H9 (cell line): ENCODE measurements at regions not wholly inside any gene's neighbourhood (a gene's known extent, or its start where the extent isn't known, plus 50 kb on each side); places are given as distances from the start of the nearest gene placed in this dataset.
"Not testable (repeated sequence)": the region's sequence is repeated elsewhere in the genome, so short reads cannot be mapped to it uniquely, and the experiment has no call there.

Source experiments
- DNase-seq: peaks from one replicate; pipeline ENCODE4 v3.0.0-alpha.2; 2017
- H2AFZ ChIP-seq: one replicate; pipeline ENCODE4 v1.6.1; 2013; ENCODE audit warnings: mild to moderate bottlenecking, low read length, control low read depth, moderate library complexity
- H2AK5ac ChIP-seq: 2 replicates; pipeline ENCODE4 v1.6.1; 2013; ENCODE audit warnings: low read length, control low read depth, mixed read lengths; ENCODE audit not compliant: insufficient read length
- H2BK120ac ChIP-seq: one replicate; pipeline ENCODE4 v1.6.1; 2013; ENCODE audit warnings: low read depth, mild to moderate bottlenecking, low read length, control low read depth, inconsistent platforms; ENCODE audit not compliant: poor library complexity, severe bottlenecking
- H2BK12ac ChIP-seq: 2 replicates; pipeline ENCODE4 v1.6.1; 2013; ENCODE audit warnings: low read length, control low read depth, mixed read lengths, low read depth; ENCODE audit not compliant: insufficient read length
- H2BK15ac ChIP-seq: 2 replicates; pipeline ENCODE4 v1.6.1; 2013; ENCODE audit warnings: low read depth, low read length, control low read depth
- H2BK20ac ChIP-seq: one replicate; pipeline ENCODE4 v1.6.1; 2013; ENCODE audit warnings: low read depth, mild to moderate bottlenecking, low read length, control low read depth, inconsistent platforms; ENCODE audit not compliant: poor library complexity, severe bottlenecking
- H2BK5ac ChIP-seq: 2 replicates; pipeline ENCODE4 v1.6.1; 2013; ENCODE audit warnings: low read length, control low read depth, mixed read lengths; ENCODE audit not compliant: insufficient read length
- H3K14ac ChIP-seq: 2 replicates; pipeline ENCODE4 v1.6.1; 2013; ENCODE audit warnings: low read length, control low read depth; ENCODE audit not compliant: insufficient read depth
- H3K18ac ChIP-seq: 2 replicates; pipeline ENCODE4 v1.6.1; 2013; ENCODE audit warnings: low read depth, mild to moderate bottlenecking, mixed read lengths, low read length, control low read depth; ENCODE audit not compliant: insufficient read length
- H3K23ac ChIP-seq: 2 replicates; pipeline ENCODE4 v1.6.1; 2013; ENCODE audit warnings: low read length, control low read depth, mixed read lengths, low read depth; ENCODE audit not compliant: insufficient read length
- H3K23me2 ChIP-seq: 2 replicates; pipeline ENCODE4 v1.6.1; 2013; ENCODE audit warnings: low read depth, mild to moderate bottlenecking, mixed read lengths, low read length, control low read depth; ENCODE audit not compliant: insufficient read length, poor library complexity, severe bottlenecking
- H3K27ac ChIP-seq: 2 replicates; pipeline ENCODE4 v1.5.1; 2013; ENCODE audit warnings: low read length, control low read depth, mixed read lengths, low read depth; ENCODE audit not compliant: insufficient read length
- H3K27me3 ChIP-seq: 2 replicates; pipeline ENCODE4 v1.6.1; 2013; ENCODE audit warnings: low read length, control low read depth, inconsistent platforms; ENCODE audit not compliant: insufficient read depth
- H3K4ac ChIP-seq: 2 replicates; pipeline ENCODE4 v1.6.1; 2013; ENCODE audit warnings: low read depth, mild to moderate bottlenecking, control low read depth, inconsistent platforms, low read length, moderate library complexity
- H3K4me1 ChIP-seq: 2 replicates; pipeline ENCODE4 v1.6.1; 2013; ENCODE audit warnings: low read length, control low read depth, inconsistent platforms; ENCODE audit not compliant: insufficient read depth
- H3K4me2 ChIP-seq: 2 replicates; pipeline ENCODE4 v1.6.1; 2013; ENCODE audit warnings: low read length, control low read depth, mixed read lengths; ENCODE audit not compliant: insufficient read length, insufficient read depth
- H3K56ac ChIP-seq: 2 replicates; pipeline ENCODE4 v1.6.1; 2013; ENCODE audit warnings: low read depth, mild to moderate bottlenecking, mixed read lengths, low read length, control low read depth; ENCODE audit not compliant: insufficient read length
- H3K79me1 ChIP-seq: 2 replicates; pipeline ENCODE4 v1.6.1; 2013; ENCODE audit warnings: low read depth, mild to moderate bottlenecking, moderate library complexity, low read length, control low read depth, inconsistent platforms; ENCODE audit not compliant: insufficient read depth, poor library complexity, severe bottlenecking
- H3K79me2 ChIP-seq: 2 replicates; pipeline ENCODE4 v1.6.1; 2013; ENCODE audit warnings: low read length, control low read depth, inconsistent platforms; ENCODE audit not compliant: insufficient read depth
- H3K9ac ChIP-seq: 2 replicates; pipeline ENCODE4 v1.6.1; 2013; ENCODE audit warnings: low read length, control low read depth, mixed read lengths; ENCODE audit not compliant: insufficient read length; ENCODE audit errors: extremely low read depth
- H3K9me3 ChIP-seq: one replicate; pipeline ENCODE4 v1.6.1; 2013; ENCODE audit warnings: low read depth, low read length, inconsistent platforms; ENCODE audit not compliant: control insufficient read depth
- H3T11ph ChIP-seq: one replicate; pipeline ENCODE4 v1.6.1; 2013; ENCODE audit warnings: mild to moderate bottlenecking, low read length, control low read depth, inconsistent platforms
- H4K20me1 ChIP-seq: one replicate; pipeline ENCODE4 v1.6.1; 2013; ENCODE audit not compliant: control insufficient read depth, insufficient read length, insufficient read depth
- H4K5ac ChIP-seq: 2 replicates; pipeline ENCODE4 v1.6.1; 2013; ENCODE audit warnings: low read depth, mild to moderate bottlenecking, mixed read lengths, low read length, control low read depth; ENCODE audit not compliant: insufficient read length
- H4K8ac ChIP-seq: replicated peaks from 2 replicates; pipeline ENCODE4 v1.6.1; 2013; ENCODE audit warnings: low read length, control low read depth, mixed read lengths, low read depth; ENCODE audit not compliant: insufficient read length
- H4K91ac ChIP-seq: 2 replicates; pipeline ENCODE4 v1.6.1; 2013; ENCODE audit warnings: low read depth, mild to moderate bottlenecking, moderate library complexity, mixed read lengths, low read length, control low read depth; ENCODE audit not compliant: insufficient read length
- H3K27ac Mint-ChIP-seq, 3 experiments: 2 replicates in 2 of 3; 3 replicates in 1 of 3; pipeline ENCODE4 v1.8.0; 2020 to 2021; ENCODE audit warnings: mixed read lengths in 3 of 3, mild to moderate bottlenecking in 1 of 3, moderate library complexity in 1 of 3
- H3K27me3 Mint-ChIP-seq: 2 replicates; pipeline ENCODE4 v1.8.0; 2021; ENCODE audit warnings: low read depth, mild to moderate bottlenecking, moderate library complexity, mixed read lengths
- H3K36me3 Mint-ChIP-seq, 3 experiments: 2 replicates in 2 of 3; 3 replicates in 1 of 3; pipeline ENCODE4 v1.8.0; 2020 to 2021; ENCODE audit warnings: low read depth in 3 of 3, mixed read lengths in 3 of 3; ENCODE audit not compliant: insufficient read depth in 1 of 3
- H3K4me1 Mint-ChIP-seq, 2 experiments: 2 replicates each; pipeline ENCODE4 v1.8.0; 2020; ENCODE audit warnings: mixed read lengths in 2 of 2
- H3K4me3 Mint-ChIP-seq, 2 experiments: 2 replicates in 1 of 2; 3 replicates in 1 of 2; pipeline ENCODE4 v1.8.0; 2020 to 2021; ENCODE audit warnings: mild to moderate bottlenecking in 2 of 2, mixed read lengths in 2 of 2, moderate library complexity in 1 of 2
- H3K9me3 Mint-ChIP-seq, 2 experiments: 2 replicates in 1 of 2; 3 replicates in 1 of 2; pipeline ENCODE4 v1.8.0; 2020; ENCODE audit warnings: mild to moderate bottlenecking in 2 of 2, mixed read lengths in 2 of 2, moderate library complexity in 1 of 2
- WGBS: extraction: QIAGEN DNeasy Blood & Tissue Kit; methylation state at CpG from one replicate; pipeline ENCODE4 v1.1.7; 2013; ENCODE audit warnings: missing lambda C conversion rate, low lambda C conversion rate, mixed read lengths; ENCODE audit not compliant: insufficient read length; ENCODE audit errors: extremely low coverage; 5-methylcytosine and 5-hydroxymethylcytosine counted together
- TF ChIP-seq, protein P1 (sequence below): fragments of 200-600 bp; sonication (generic); conservative IDR thresholded peaks from 3 replicates; pipeline ENCODE4 v1.8.0; 2021; ENCODE audit warnings: antibody characterized with exemption, mild to moderate bottlenecking

- H3K9me3 Mint-ChIP-seq: peaks cover 0 to 2% of the 10 kb centered on the region in 2 experiments; a peak in 1 of 5 replicates
- H3T11ph ChIP-seq: no peak overlapping the region
- no peak overlapping the region for H2BK20ac ChIP-seq
- H3K79me1 ChIP-seq: no peaks in the 10 kb centered on the region
- no peaks in the 10 kb centered on the region for H3K27me3 ChIP-seq
- no peak overlapping the region for H2BK12ac ChIP-seq
- H2BK15ac ChIP-seq: no peak overlapping the region
- no peak overlapping the region for H2AK5ac ChIP-seq
- H2BK120ac ChIP-seq: no peak overlapping the region
- no peak overlapping the region for H3K14ac ChIP-seq
- no peak overlapping the region for H3K18ac ChIP-seq
- H3K4ac ChIP-seq: no peak overlapping the region
- H3K4me3 Mint-ChIP-seq: no peak overlapping the region
- WGBS: no CpG with 5 or more reads among the region's 3 CpGs
- DNase-seq: no peak
- no peak overlapping the region for H3K9ac ChIP-seq
- peaks cover 0 to 4% (median 0%) of the 10 kb centered on the region in 3 experiments; a peak in 1 of 7 replicates for H3K36me3 Mint-ChIP-seq
- no peaks in the 10 kb centered on the region; the same call in 1 of the 2 replicates for H3K4me1 ChIP-seq
- H2BK5ac ChIP-seq: no peak overlapping the region
- H3K23me2 ChIP-seq: no peaks in the 10 kb centered on the region
- H3K27ac ChIP-seq: no peak overlapping the region
- H4K91ac ChIP-seq: no peak overlapping the region
- H3K27ac Mint-ChIP-seq: no peak overlapping the region
- no peak overlapping the region for H3K56ac ChIP-seq
- H2AFZ ChIP-seq: no peak overlapping the region
- no peak overlapping the region for H3K4me2 ChIP-seq
- H4K8ac ChIP-seq: no peak overlapping the region
- no peak overlapping the region for H3K23ac ChIP-seq
- H3K79me2 ChIP-seq: no peaks in the 10 kb centered on the region
- H3K27me3 Mint-ChIP-seq: no peaks in the 10 kb centered on the region
- H4K20me1 ChIP-seq: no peaks in the 10 kb centered on the region
- H4K5ac ChIP-seq: no peak overlapping the region
- H3K4me1 Mint-ChIP-seq: no peaks in the 10 kb centered on the region
- H3K9me3 ChIP-seq: no peaks in the 10 kb centered on the region
- TF ChIP-seq, protein P1, sequence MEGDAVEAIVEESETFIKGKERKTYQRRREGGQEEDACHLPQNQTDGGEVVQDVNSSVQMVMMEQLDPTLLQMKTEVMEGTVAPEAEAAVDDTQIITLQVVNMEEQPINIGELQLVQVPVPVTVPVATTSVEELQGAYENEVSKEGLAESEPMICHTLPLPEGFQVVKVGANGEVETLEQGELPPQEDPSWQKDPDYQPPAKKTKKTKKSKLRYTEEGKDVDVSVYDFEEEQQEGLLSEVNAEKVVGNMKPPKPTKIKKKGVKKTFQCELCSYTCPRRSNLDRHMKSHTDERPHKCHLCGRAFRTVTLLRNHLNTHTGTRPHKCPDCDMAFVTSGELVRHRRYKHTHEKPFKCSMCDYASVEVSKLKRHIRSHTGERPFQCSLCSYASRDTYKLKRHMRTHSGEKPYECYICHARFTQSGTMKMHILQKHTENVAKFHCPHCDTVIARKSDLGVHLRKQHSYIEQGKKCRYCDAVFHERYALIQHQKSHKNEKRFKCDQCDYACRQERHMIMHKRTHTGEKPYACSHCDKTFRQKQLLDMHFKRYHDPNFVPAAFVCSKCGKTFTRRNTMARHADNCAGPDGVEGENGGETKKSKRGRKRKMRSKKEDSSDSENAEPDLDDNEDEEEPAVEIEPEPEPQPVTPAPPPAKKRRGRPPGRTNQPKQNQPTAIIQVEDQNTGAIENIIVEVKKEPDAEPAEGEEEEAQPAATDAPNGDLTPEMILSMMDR: no peak
Observed at GRCh38 chr13:67389171-67389570, 159.0 kb upstream of the PCDH9 start.

- not testable (repeated sequence) for H2BK5ac ChIP-seq, H3K4me1 ChIP-seq, H2BK12ac ChIP-seq, H3K9ac ChIP-seq, H3K79me1 ChIP-seq, H3K23ac ChIP-seq, H3K4me2 ChIP-seq, H4K20me1 ChIP-seq, H3K56ac ChIP-seq, H3K23me2 ChIP-seq, H4K5ac ChIP-seq, H3K27ac ChIP-seq, H2BK20ac ChIP-seq, H2BK120ac ChIP-seq, H3K9me3 Mint-ChIP-seq, H3K79me2 ChIP-seq, H2BK15ac ChIP-seq, H3K4me3 Mint-ChIP-seq, H3T11ph ChIP-seq, DNase-seq, H3K27me3 ChIP-seq, H3K27me3 Mint-ChIP-seq, H3K14ac ChIP-seq, H4K8ac ChIP-seq, H3K18ac ChIP-seq, H4K91ac ChIP-seq, H2AFZ ChIP-seq, H3K9me3 ChIP-seq, H2AK5ac ChIP-seq, H3K36me3 Mint-ChIP-seq, H3K4ac ChIP-seq
- Mint-ChIP-seq H3K4me1 (peaks cover 17 to 20% of the 10 kb centered on the region in 2 experiments), H3K27ac (peak overlapping the region in 1 of 3 experiments; percentile 63; a peak in 2 of 7 replicates)
- no CpG with 5 or more reads among the region's 7 CpGs for WGBS
Observed at GRCh38 chr13:67383109-67383757, 153.1 kb upstream of the PCDH9 start.
